GM19463 (cell line): ENCODE measurements at regions not wholly inside any gene's neighbourhood (a gene's known extent, or its start where the extent isn't known, plus 50 kb on each side); places are given as distances from the start of the nearest gene placed in this dataset.
A peak's percentile ranks its signal among the peaks of the same experiment; 100 is the strongest.

Source experiments
- ATAC-seq: cut with Tn5 transposase; IDR thresholded peaks from one replicate; pipeline ENCODE4 v1.9.1; 2021; ENCODE audit warnings: mild to moderate bottlenecking, moderate library complexity; ENCODE audit not compliant: unreplicated experiment

DNA sequence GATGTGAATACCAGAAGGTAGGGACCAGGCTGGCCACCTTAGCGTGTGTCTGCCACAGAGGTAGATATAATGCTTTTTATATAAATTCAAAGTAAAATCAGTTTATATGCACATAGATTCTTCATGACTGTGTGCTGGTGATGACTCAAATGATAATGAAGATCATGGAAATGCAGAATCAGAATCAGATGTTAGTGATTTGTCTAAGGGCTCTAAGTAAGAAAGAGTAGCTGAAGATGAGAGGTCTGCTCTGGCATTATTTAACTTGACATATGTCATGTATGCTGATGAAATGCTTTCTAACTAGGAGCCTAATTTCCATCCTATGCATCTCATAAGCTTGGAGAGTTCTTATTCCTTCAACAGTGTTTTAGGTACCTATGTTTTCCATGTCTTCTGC is 50.3 kb upstream of the DPH6 start:
- no peak for ATAC-seq

GRCh38 chr15:35602836-35603235 is 56.9 kb upstream of the DPH6 start:
- peak; percentile 28 for ATAC-seq

- peak; percentile 75 for ATAC-seq
Measured at GRCh38 chr15:35603301-35603700, 57.3 kb upstream of the DPH6 start.

DNA sequence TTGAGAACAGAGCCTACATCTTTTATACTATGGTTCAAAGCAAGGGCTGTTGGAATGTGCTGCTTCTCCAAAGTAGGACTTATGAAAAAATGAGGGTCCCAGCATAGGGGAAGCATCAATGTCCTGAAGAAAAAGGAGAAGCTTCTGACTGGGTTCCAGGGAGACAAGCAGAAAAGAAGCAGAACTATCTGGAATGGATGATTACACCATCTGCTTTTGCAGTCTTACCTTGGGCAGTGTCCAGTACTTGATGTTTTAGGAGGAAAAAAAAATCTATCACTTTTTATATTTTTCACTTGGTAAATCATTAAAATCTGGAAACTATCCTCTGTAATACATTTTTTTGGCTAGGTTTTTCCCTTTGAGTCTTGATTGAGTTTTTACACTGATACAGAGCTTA is 57.9 kb upstream of the DPH6 start:
- ATAC-seq = no peak

DNA sequence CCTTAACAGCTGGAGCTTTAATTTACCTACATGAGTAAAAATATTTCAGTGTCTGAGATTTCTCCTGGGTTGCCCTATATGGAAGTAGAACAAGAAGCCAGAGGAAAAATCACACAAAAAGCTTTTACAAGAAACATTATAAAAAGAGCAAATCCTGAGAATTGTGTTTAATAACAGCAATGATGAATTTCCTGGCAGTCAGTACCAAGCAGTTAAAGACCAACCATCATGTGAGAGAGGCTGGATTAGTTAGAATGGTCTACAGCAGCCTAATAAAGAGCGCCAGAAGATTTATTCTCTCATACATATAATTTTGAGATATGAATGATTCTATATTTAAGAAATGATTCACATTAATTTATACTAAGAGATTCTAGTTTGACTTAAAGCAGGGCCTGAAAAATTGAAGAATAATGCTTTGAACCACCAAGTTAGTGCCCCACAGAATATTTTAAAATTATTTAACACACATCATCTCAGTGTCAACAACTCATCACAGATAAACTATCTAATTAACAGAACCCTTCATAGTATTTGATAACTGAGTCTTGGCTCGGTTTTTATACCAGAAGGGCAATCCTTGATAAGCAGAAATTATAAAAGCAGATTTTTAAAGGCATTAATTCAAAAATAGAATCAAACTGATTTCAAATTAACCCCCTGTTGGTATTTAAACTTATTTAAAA is 59.9 kb upstream of the DPH6 start:
- ATAC-seq = no peak

DNA sequence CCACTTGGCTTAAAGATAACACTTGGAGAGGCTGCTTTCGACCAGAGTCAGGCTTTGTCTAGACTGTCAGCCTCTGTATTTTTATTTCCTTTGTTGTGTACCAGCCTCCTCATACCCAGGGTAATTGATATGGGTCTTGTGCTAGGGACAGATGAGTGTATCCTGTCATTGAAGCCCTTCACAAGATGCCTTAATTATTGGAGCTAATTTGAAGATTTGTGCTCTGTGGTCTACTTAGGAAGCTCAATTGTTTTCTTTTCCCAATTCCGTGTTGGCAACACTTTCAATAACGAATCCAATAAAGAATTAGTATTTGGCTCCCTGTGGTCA is 60.5 kb upstream of the DPH6 start:
- ATAC-seq = no peak

DNA sequence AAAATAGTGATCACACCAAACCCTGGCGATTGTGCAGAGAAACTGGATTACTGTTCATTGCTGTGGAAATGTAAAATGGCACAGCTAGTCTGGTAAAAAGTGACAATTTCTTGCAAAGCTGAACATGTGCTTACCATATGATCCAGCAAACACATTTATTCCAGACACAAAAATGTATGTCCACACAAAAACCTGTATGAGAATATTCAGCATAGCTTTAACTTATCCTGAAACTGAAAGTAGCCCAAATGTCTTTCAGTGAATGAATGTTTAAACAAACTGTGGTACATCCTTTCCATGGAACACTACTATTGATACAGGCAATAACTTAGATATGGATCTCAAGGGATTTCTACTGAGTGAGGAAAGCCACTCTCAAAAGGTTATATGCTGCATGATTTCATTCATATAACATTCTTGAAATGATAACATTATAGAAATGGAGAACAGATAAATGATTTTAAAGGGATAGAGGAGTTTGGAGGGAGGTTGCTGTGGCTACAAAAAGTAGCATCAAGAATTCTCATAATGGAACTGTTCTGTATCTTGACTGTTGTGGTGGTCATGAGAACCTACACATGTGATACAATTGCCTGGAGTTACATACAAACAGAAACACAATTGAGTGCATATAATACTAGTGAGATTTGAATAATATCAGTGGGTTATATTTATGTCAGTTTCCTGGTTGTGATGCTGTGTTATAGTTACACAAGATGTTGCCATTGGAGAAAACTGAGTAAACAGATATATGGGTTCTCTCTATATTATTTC is 70.7 kb upstream of the DPH6 start:
- no peak for ATAC-seq

DNA sequence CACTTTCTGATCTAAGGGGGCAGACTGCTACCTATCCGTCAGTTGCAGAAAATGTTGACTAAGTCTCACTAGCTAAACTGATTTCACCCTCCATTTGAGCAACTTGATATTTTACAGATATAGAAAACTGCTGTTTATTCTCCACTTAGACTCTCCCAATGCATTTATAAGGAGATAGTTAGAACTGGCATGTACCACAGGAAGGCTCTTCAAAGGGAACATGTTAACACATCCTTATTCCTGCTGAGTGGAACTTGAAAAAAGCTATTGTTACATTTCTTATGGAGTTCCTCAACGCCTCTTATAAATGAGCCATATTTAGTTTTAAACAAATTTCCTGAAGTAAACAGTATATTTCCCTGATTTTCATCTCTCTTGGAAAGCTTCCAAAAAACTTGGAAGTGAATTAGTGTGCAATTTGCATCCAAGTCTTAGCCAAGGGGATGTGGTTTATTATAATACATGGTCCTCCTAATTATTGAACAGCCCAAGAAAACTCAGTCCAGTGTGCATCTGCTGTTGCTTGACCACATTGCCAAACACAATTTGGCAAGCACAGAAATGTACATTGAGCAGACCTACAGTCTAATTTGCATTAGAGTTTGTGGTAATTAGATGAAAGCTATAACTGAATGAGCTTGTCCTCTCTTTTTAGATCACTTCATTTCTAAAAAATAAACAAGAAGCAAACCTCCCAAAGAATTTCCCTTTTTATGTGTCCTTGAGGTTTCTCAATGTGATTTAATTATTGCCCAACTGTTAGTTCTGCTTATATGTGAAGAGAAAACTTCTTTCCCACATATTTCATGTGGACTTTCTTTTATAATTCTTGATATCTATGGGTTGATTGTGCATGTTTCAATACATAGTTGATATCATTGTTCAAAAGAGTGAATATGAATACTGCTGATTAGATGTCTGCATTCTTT is 72.6 kb upstream of the DPH6 start:
- ATAC-seq = no peak

- ATAC-seq = no peak
Measured at GRCh38 chr15:35622641-35623340, 76.8 kb upstream of the DPH6 start.

DNA sequence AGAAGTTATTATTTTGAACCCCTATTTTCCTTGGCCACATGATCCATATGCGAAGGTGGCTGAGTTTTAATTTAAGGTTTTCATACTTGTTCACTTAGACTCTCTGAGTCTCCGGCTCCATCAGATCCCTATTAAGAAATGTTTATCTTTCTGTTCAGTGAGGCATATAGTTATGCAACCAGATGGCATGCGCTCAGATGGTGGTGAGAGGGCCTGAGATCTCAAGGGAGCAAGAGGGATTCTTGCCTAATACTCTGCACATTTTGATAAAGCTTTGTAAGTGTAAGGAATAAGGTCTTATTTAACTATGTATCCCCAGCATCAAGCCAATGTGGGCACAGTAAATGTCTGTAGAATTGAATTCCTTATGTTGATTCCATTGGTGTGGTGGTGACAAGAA is 78.9 kb upstream of the DPH6 start:
- ATAC-seq = no peak

DNA sequence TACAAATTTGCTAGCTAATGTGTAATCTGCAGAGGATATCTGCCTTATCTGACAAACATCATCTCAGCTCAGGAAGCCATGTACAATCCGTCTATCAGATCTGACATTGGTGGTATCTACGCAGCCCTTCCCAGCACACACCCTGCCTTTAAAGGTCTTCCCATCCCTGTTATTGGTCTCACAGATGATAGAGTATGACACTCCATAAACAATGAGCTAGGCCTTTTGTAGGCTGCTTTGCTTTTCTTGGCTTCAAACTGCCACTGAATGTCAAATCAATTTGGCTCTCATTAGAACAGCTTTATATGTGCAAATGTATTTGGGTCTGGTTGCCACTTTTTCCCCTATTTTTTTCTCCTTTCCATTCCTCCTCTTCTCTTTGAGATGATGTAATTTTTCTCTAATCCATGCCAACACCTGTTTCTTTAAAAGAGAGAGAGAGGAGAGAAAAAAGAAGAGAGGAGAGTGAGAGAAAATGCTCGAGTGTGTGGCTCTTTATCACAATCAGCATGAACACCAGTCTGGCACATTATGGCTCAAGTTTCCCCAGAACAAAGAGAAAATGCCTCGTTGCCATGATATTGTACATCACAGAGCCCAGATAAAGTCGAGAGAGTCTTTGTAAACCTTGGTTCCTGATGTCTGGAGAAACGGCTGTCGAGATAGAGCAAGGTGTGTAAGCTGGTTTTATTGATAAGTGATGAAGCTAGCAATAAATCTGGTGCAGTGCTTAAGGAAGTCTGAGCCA is 80.8 kb upstream of the DPH6 start:
- no peak for ATAC-seq

DNA sequence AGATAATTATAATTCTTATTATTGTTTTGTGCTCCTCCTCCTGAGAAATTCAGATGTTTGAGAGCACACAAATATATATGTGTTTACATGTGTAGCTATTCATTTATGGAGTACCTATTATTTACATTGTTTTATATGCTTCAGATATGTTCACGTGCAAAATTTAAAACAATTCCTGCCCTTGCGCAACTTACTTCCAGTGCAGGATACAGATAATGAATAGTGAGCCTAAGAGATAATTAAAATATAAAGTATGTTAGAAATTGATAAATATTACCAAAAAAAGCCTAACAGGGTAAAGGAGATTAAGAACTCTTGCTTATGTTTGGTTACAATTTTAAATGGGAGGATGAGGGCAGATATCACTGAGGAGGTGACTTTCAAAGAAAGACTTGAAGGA is 81.7 kb upstream of the DPH6 start:
- no peak for ATAC-seq

GRCh38 chr15:35629766-35630165 is 83.8 kb upstream of the DPH6 start:
- ATAC-seq = no peak

DNA sequence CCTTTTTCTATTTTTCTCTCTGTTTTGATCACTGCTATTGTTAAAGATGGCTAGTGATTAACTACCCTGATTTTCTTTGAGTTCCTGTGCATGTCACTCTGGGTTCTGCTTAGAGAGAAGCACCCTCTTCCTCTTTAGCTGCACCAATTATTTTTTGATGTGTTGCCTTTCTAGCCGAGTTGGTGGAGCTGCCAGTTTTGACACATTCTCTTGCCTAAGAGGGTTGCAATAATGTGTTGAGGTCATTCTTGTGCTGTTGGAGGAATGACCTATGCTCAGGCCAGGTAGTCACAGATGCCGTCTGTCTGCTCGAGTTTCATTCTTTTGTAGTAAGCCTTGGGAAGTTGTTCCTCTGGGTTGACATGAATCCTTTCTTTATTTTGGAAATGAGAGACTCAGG is 84.6 kb upstream of the DPH6 start:
- ATAC-seq = no peak

DNA sequence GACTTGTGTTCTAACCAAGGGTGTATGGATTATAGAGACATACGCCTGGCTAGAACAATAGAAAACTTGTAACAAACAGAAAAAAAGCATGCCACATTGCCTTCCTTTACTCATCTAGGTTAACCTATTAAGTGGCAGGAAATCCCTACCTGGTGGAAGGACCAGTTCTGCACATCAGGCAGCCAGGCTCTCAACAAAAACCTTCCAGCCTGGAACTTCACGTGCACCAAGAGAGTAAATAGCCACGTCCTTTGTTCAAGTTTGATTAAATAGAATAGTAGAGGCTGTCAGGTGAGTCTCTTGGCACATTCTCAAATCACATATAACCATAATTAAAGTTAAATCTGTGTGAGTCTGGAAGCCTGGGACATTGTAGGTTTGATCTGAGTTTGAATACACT is 85.0 kb upstream of the DPH6 start:
- no peak for ATAC-seq

GRCh38 chr15:35633677-35634076 is 87.7 kb upstream of the DPH6 start:
- no peak for ATAC-seq

DNA sequence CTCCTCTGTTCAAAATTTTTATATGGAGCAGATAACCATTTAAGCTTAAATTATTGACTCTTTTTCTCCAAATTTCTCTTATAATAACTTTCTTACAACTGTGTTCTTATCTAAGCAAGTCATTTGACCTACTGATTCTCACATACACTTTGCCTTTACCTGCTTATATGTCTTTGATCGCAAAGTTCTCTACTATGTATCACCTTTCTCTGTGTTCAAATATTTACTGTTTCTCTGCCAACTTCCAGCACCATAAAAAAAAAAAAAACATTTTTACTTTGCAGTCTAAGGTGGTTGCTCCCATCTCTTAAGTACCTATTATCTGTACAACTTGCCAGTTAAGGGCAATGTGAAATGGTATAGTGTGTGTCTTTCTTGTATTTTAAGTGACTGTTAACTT is 100.8 kb upstream of the DPH6 start:
- ATAC-seq = no peak

GRCh38 chr15:35647303-35647702 is 101.3 kb upstream of the DPH6 start:
- no peak for ATAC-seq

GRCh38 chr15:35648941-35649340 is 103.0 kb upstream of the DPH6 start:
- no peak for ATAC-seq

DNA sequence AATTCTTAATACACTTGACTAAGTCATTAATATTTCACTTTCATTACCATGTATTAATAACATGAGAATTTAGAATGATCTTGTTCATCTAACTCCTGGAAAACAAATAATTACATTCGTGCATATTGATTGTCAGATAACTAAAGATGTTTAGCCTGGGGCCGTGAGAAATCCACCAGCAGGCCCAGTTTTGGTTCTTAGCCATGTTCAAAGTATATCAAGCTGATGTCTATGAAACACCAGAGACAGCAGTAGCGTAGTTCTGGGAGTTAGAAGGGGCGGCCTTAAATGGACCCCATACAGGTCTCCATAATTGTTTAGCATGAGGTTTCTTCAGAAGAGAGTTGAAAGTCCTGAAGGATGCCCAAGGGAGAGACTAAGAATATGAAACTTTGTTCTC is 103.6 kb upstream of the DPH6 start:
- ATAC-seq = no peak
